HG03378 (cell line): ENCODE measurements at regions not wholly inside any gene's neighbourhood (a gene's known extent, or its start where the extent isn't known, plus 50 kb on each side); places are given as distances from the start of the nearest gene placed in this dataset.

Experiments used
- ATAC-seq: cut with Tn5 transposase; IDR thresholded peaks from one replicate; pipeline ENCODE4 v1.9.1; 2021; ENCODE audit warnings: mild to moderate bottlenecking, moderate library complexity; ENCODE audit not compliant: unreplicated experiment

DNA sequence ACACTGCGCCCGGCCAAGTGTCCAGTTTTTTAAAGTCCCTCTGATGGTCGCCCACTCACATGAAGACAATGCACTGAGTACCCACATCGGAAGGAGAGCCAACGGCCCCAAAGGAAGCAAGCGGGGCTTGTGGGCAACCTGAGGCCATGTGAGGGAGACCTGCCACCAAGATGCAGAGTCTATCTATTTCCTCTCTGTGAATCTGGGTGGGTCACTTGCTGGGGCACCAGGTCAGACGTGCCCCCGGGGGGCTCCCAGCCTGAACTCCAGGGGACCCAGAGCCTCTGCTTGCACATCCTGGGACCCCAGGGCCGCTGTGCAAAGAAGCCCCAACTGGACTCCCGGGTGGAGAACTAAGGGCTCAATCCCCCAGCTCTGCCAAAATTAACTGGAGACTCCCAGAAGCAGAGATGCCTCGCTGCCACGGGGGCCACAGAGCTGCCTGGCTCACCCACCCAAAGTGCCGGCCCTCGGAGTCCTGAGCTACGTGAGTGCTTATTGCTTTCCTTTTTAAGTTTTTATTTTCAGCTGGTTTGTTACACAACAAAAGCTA, 106.4 kb downstream of the BRD1 start:
- ATAC-seq = no peak

DNA sequence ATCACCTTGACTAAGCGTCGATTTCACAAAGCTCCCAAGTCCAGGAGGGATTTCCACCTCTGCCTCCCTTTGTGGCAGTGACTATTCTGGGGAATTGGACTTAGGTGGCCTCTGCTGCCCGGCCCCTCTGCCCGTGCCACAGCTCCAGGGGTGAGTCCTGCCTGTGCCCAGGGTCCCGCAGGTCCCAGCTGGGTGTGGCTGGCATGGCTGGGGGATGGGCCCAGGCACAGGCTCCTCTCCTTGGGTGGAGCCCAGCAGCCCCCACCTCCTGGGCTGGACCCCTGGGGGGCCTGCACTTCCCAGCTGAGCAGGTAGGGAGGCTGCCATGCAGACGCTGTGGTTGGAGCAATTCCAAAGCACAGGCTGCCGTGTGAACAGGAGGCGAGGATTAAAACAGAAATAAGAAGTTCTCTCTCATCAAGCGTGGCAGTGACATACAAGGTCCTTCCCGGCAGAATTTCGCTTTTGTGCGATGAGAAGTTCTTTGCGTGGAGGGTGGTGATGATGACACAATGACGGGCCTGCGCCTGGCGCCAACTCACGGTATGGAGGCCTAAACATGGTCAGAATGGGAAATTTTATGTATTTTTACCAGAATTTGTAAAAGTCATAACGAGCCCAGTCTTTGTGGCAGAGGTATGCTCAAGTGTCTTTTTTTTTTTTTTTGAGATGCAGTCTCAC, 107.3 kb downstream of the BRD1 start:
- ATAC-seq = no peak

DNA sequence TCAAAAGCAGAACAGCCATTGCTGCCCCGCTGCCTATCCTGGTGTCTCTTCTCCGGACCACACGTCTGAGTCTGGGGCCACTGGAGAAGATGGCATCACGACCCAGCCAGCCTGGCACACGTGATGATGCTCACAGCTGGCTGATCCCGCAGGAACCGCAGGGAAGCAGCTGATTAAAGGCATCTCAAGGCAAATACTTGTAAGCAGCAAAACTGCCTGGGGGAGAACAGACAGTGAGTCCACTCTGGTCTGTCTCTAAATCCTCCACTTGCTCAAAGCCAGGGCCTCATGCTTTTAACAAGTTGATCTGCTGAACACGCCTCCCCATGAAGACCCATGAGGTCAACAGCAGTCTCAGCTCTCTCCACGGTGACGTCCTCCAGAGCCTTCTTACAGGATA, 108.6 kb downstream of the BRD1 start:
- ATAC-seq = no peak

DNA sequence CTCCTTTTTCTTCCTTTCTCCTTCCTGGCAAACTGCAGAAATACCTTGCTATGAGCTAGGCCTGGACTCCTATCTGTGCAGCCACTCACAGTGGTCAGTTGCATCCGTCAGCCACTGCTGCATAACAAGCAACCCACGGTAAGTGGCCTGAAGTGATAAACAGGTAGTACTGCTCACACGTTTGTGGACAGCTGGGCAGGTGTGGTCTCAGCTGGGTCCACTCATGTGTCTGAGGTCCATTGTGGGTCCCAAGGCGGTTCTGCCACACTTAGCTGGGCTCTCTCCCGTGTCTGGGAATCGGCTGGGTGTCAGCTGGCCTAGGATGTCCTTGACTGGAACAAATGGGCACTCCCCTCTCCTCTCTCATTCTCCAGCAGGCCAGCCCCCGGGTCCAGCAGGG, 109.3 kb downstream of the BRD1 start:
- no peak for ATAC-seq

DNA sequence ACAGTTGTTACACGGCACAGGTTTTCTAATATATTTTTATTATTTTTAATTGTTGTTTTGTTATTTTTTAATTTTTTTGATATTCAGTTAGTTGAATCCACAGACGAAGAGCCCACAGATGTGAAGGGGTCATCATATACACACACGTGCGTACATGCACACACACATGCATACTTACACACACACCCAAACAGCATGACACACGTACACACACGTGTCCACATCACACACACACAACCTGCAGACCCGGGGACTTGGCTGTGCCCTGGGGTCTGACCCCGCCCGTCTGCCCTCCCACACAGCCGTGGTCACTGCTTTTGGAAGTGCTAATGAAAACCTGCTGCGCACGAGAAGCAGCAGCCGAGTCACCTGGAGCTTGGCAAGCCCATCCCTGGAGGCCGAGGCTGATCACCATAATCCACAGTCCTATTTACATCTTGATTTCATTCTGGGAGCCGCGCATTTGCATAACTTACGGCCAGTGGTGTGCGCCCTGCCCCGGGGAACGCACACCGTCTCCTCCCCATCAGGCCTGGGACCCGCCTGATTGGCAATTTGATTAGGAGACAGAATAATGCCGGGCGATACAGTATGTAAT, 110.3 kb downstream of the BRD1 start:
- no peak for ATAC-seq

DNA sequence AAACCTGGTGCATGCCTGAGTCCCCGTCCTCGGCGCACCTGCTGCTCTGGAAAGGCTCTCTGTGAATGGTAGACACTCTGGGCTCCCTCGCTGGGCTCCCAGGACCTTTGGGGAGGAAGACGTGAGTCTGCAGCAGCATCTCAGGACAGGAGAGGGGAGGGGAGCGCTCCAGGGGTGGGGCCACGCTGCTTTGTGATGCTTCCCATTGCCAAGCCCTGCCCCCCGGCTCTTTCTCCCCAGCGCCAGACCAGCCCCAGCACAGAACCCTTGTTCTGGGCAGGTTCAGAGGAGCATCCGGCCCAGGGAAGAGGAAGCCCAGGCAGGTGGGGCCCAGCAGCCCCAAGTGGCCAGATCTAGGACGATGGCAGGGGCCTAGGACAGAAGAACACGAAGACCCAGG, 111.2 kb downstream of the BRD1 start:
- ATAC-seq = no peak

DNA sequence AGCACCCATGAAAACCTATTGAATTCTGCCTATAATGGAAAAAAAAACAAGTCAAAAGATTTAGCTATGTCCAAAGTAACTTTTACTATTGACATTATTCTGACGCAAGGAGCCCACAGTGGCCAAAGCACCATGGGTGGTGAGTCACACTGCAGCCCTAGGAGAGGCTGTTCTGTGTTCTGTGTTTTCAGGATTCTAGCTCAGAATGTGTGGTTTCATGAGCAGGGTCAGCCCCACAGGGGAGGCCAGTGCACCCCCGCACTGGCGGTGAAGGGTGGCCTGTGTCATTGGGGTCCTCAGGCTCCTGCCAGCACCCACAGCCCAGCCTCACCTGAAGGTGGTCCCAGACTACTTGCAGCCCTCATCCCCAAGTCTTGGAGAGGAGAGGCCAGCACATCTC, 112.2 kb downstream of the BRD1 start:
- no peak for ATAC-seq

DNA sequence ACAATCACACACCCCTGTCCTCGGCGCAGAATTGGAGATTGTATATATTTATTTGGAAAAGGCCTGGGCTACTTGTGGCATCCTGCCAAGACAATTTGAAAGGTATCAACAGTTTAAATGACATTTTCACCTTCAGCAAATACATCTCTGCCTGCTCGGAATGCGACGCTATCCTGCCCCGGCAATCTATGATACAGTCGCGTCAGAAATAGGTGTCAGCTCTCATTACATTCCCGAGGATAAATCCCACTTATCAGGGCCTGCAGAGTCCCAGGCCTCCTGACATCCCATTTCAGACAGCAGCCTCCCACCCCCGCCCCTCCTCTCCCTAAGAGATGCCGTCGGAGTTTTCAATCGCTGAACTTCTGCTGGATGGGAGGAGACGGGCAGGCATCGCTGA, 114.7 kb downstream of the BRD1 start:
- no peak for ATAC-seq

DNA sequence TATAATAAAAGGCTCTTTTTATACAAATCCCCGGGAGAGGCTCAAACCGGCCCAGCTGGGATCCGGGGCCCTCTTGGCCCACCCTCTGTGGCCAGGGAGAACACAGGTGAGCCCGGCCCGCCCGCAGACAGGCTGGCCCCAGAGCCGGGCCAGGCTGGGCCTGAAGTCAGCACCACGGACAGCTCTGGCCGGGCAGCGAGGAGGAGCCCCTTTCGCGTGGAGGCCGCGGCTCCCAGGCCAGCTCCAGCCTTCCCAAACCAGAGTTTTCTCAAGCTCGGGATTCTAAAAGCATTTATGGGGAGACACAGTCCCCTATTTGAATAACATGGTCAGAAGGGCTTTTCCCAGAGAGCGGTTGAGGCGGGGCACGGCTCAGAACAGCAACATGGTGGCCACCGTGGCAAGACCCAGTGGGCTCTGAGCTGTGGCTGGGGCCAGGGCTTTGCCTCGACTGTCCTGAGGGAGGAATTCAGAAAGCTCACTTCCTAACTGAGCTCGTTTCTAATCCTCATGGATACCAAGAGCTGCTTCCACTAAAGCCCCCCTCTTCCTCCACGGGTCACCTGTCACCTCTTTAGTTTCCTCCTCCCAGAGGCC, 115.4 kb downstream of the BRD1 start:
- no peak for ATAC-seq

DNA sequence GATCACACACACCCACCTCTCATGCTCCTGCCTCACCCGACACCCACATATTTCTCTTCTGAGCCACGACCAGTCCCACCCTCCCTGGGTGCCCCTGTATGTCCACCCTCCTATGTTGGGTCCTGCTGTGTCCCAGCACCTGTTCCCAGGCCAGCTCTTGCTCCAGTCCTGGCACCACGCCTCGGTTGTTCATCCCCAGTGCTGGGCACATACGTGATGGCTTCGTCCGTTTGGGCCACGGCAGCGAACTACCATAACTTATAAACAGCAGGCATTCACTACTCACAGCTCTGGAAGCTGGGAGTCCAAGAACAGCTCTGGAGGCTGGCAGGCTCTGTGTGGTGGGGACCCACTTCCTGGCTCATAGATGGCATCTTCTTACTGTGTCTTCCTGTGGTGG, 116.9 kb downstream of the BRD1 start:
- ATAC-seq = no peak

DNA sequence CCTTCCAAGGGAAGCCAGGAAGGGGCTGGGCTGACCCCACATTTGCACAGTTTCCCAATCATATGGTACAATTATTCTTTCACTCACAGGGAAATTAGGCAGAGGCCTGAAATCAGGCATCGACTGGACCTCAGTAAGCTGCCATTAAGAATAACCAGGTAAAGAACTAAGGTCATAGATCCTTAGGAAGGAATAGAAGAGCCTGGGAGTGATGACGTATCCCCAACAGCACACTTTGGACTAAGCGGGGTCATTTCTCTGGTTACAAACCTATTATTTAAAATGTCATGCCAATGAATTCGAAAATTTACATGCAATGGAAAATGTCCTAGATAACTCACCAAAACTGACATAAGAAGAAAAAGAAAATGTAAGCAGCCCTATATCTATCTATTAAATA, 118.2 kb downstream of the BRD1 start:
- ATAC-seq = no peak

DNA sequence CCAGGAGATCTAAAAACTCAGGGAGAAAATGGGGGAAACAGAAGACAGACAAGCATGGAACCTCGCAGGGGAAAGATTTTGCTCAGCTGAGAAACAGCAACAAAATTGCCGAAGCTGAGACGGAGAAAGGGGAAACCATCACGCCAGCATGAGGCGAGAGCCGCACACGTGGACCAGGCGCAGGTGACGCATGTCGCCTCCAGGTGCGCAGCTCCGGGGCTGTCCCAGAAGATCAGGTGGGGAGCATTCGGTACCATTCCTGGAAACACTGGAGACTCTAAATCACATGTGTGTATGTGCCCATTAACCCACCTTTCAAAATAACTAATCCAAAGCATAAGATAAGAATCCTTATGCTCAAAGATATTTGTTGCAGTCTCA, 121.7 kb downstream of the BRD1 start:
- ATAC-seq = no peak

DNA sequence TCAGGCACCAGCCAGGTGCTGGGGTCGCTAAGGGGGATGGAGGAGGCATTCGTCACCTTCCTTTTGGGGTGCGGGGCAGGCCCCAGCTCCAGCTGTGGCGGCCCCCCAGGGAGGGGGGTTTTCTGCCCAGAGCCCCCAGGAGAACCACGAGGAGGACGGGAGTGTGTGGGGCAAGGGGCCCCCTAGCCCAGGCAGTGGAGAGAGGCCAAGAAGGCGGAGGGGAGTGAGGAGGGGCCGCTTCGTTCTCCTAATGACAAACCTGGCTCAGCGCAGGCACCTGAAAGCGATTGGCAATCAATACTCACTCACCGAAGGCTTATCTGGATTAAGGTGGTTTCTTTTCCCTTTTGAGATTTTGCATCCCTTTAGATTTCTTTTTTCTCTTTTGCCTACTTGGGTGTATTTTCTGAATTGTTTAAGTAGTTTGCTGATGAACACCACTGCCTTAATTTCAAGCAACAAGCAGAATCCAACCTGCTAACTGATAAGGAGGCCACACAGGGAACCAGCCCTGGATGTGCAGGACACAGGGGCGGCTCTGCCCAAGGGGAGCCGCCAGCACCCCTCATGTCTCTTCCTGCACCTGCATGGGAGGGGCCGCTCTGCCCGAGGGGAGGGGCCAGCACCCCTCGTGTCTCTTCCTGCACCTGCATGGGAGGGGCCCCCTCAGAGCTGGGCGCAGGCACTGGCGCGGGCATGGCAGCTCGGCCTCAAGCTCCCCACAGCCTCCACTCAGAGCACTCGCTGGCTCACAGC, 122.3 kb downstream of the BRD1 start:
- no peak for ATAC-seq

DNA sequence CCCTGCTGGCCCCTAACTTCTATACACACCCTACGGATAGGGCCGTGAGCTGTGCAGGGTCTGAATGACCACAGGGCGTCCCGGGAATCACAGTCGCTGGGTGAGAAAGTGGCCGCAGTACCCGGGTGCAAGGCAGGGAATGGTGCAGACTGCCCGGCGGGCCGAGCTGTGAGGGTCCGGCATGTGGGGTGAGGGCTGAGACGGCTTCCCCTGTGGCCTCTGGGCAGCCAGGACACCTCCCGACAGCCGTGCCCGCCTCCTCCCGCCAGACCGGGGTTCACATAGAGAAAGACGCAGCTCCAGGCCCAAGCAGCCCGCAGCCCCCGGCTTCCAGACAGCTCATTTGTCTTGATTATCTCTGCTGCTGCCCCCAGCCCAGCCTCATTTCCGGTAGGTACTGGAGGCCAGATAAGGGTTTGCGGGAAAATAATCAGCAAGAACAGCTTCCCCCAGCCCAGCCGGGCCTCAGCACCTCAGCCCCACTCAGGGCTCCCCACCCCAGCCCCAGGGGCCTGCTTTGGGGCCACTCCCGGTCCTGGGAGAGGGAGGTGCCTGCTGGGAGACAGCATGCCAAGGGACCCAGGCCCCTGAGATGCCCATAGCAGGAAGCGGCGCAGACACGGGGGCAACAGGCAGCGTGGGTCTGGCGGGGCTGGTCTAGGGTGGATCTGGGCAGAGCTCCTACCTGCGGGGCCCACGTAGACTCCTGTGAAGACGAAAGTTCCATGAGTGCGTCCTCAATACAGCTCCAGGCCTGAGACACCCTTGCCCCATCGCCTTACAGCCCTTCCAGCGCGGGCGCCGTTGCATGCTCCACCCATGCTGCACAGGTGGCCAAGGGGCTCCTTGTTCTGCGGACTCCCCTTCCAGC, 123.1 kb downstream of the BRD1 start:
- ATAC-seq = no peak

DNA sequence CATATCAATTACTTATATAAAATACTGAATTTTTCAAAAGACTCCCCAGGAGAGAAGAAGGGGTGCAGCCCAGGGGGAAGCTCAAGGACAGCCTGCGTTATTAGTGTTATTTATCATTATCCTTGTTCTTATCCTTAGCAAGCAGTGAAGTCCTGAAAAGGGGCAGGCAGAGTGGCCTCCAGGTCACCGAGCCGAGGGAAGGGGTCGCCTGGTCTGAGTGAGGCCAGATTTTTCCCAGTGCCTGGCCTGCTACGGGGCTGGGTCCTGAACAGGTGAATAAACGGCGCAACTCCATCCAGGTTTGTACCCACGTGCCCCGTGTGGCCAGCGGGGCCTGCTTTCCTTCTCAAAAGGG, 123.7 kb downstream of the BRD1 start:
- no peak for ATAC-seq

DNA sequence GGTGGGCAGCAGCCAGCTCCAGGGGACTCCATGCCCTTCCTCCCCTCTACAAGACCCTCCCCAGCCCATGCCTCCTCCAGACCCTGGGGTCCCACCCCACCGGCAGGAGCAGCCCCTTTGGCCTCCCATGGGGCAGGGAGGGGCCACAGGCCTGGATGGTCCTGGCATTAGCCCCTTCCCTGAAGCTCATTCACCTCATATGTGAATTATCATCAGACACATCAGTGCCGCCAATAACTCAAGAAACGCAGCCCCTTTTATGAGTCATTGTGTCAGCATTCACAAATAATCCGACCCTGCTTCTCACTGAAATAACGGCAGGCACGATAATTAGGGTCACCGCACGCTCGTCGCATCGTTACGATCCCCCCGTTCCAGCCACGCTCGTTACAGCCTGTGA, 124.2 kb downstream of the BRD1 start:
- ATAC-seq = no peak

DNA sequence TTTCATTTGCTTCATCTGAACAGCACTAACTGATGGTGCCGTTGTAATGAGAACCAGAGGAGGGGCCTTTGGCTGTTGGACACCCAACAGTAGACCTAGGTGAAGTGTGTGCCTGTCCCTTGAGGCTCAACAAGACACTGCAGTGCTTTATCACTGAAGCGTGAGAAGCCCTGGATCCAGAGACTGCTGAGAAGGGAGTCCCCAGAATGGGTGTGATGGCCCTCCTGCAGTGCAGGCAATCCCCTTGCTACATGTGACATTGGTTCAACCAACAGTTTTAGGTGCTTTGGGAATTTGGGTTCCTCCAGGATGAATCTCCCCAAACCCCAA, 125.6 kb downstream of the BRD1 start:
- no peak for ATAC-seq

DNA sequence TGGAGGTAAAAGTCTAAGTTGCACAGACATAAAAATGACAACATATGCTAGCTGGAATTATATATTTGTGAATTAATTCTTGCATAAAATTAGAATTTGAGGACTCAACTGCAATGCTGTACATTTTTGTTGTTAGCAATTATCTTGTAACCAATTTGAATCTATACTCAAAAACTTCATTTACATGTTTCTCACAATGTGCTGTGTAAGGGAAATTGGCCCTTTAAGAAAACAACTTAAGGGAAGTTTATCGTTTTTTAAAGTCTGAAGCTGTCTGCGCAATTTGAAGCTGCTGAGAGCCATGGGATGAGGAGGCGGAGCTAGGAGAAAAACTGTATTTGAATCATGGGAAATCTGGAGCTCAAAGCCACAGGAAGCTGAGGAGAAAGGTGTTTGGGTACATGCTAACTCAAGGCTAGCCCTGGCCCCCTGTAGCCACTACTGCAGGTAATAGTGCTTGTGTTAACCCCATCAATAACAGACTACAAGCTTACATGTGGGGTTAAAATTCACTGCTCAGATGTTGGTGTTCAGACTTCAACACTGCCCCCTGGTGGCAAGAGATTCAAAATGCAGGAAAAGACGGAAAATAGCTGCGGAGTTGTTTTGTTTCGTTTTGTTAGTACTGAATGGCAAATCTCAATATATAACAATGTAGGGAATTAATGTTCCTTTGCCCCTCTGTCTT, 126.1 kb downstream of the BRD1 start:
- no peak for ATAC-seq

DNA sequence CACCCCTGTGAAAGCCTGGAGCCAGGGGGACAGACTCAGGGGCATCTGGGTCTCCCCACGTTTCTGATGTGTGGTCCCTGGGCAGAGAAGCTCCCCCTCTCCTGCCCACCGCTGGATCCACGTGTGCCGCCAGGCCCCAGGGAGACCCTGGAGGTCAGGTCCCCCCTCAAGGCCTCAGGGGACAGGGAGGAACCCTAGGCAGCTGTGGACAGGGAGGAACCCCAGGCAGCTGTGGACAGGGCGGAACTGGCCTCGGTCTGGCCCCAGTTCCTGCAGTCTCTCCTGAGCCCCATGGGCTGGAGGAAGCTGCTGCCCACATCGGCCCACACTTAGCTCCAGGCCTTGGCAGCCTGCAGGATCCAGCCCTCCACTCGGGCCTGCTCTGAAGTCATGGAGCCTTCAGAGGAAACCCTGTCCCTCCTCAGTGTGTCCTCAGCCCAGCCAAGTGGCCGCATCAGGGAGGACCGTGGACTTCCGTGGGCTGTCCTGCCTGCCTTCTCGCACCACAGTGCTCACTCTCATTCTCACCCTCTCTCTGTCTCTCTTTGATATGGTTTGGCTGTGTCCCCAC, 127.7 kb downstream of the BRD1 start:
- ATAC-seq = no peak

DNA sequence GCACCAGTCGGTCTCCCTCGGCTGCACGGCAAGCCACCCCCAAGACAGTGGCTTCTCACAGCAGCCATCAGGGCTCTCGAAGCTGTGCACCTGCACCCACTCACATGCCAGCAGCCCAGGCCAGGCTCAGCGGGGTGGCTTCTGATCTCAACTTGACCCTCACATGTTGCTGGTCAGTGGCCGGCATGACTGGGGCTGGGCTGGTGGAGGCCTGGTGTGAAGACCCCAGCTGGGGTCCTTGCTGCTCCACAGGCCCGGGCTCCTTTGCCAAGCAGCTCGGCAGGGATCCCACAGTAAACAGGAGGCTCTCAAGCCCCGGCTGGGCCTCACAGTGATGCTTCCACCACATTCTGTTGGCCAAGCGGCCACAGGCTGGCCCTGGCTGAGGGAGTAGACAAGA, 128.2 kb downstream of the BRD1 start:
- ATAC-seq = no peak
